ENCODE measurements at regions not wholly inside any gene's neighbourhood (a gene's known extent, or its start where the extent isn't known, plus 50 kb on each side); places are given as distances from the start of the nearest gene placed in this dataset.
"Not testable (repeated sequence)": the region's sequence is repeated elsewhere in the genome, so short reads cannot be mapped to it uniquely, and the experiment has no call there.

GRCh38 chr4:156117743-156118142 is 164.1 kb upstream of the CTSO start:
- DNase-seq (ENCODE audit: low spot score) = no peak
- TF ChIP-seq, protein P1, sequence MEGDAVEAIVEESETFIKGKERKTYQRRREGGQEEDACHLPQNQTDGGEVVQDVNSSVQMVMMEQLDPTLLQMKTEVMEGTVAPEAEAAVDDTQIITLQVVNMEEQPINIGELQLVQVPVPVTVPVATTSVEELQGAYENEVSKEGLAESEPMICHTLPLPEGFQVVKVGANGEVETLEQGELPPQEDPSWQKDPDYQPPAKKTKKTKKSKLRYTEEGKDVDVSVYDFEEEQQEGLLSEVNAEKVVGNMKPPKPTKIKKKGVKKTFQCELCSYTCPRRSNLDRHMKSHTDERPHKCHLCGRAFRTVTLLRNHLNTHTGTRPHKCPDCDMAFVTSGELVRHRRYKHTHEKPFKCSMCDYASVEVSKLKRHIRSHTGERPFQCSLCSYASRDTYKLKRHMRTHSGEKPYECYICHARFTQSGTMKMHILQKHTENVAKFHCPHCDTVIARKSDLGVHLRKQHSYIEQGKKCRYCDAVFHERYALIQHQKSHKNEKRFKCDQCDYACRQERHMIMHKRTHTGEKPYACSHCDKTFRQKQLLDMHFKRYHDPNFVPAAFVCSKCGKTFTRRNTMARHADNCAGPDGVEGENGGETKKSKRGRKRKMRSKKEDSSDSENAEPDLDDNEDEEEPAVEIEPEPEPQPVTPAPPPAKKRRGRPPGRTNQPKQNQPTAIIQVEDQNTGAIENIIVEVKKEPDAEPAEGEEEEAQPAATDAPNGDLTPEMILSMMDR (IDR thresholded peaks at IDR 0.05; ENCODE audit: borderline replicate concordance, control extremely low read depth, extremely low read depth, insufficient read depth, missing control alignments) = no peak
- in situ Hi-C loops (cut with MboI; ENCODE audit: low sequenced_read_pairs, unreplicated experiment) = no loop called here

DNA sequence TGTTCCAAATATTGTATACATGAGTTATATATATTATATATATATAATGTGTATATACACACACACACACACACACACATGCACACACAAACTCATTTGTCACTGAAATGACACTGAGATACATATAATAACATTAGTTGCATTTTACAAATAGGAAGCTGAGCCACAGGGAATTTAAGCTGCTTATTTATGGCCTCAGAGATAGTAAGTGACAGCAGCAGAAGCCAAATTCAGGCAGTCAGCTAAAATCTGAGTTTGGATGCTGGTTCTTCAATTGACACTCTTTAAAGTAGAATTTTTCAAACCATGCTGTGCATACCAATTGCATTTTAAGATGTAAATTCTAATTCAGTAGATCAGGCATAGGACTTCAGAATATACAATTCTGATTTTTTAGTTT is 163.3 kb upstream of the CTSO start:
- TF ChIP-seq, protein P1 (IDR thresholded peaks at IDR 0.05; ENCODE audit: borderline replicate concordance, control extremely low read depth, extremely low read depth, insufficient read depth, missing control alignments) = no peak
- in situ Hi-C loops (cut with MboI; ENCODE audit: low sequenced_read_pairs, unreplicated experiment) = no loop called here
- no peak for DNase-seq (ENCODE audit: low spot score)

DNA sequence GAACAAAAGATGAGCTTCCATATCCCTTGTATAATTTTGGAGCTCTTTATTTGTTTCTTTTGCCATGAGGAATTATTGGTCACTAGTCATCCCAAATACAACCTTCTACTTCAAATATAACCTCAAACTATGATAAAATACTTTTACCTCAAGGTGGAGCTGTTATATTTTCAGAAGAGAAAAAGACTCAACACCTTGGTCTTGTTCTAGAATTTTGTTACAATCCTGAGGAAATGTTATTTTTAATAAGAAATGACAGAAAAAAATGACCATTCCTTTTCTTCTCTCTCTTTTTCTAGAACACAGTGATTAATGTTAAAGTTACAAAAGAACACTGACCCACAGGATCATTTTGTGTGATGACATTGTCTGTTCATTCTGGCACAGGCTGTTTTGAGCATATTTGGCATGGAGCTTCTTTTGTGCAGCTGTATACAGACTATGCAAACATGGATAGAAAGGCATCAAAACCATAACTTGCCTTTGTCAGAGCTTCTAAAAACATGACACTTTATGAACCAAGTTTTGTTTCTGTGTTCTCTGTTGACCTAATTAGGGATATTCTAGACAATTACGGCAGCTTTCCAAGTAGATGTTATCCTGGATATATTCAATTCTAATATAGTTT is 159.6 kb upstream of the CTSO start:
- in situ Hi-C loops (cut with MboI; ENCODE audit: low sequenced_read_pairs, unreplicated experiment) = no loop called here
- peak; percentile 4 for DNase-seq (ENCODE audit: low spot score)
- TF ChIP-seq, protein P1 (IDR thresholded peaks at IDR 0.05; ENCODE audit: borderline replicate concordance, control extremely low read depth, extremely low read depth, insufficient read depth, missing control alignments) = no peak

DNA sequence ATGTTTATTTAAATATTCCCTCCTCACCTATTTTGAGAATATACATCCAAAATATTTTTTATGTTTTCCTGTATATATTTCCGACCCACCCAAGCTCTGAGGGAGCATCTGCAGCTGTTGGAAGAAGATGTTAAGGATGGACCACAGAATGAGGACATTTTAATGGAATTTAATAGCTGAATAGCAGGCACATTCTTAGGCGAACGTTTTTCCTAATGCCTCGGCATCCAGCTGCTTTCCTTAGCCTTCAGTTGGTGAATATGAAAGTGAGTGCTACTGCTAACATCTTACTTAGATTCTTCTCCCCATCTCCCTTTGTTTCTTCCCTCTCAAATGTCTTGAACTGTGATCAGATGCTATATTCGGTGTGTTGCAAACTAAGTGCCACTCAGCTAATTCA is 158.0 kb upstream of the CTSO start:
- TF ChIP-seq, protein P1 (IDR thresholded peaks at IDR 0.05; ENCODE audit: borderline replicate concordance, control extremely low read depth, extremely low read depth, insufficient read depth, missing control alignments) = no peak
- no peak for DNase-seq (ENCODE audit: low spot score)
- in situ Hi-C loops (cut with MboI; ENCODE audit: low sequenced_read_pairs, unreplicated experiment) = no loop called here

GRCh38 chr4:156109943-156110900 is 156.6 kb upstream of the CTSO start:
- DNase-seq (ENCODE audit: low spot score) = no peak
- in situ Hi-C loops (cut with MboI; ENCODE audit: low sequenced_read_pairs, unreplicated experiment) = no loop called here
- TF ChIP-seq, protein P1 (IDR thresholded peaks at IDR 0.05; ENCODE audit: borderline replicate concordance, control extremely low read depth, extremely low read depth, insufficient read depth, missing control alignments) = no peak

DNA sequence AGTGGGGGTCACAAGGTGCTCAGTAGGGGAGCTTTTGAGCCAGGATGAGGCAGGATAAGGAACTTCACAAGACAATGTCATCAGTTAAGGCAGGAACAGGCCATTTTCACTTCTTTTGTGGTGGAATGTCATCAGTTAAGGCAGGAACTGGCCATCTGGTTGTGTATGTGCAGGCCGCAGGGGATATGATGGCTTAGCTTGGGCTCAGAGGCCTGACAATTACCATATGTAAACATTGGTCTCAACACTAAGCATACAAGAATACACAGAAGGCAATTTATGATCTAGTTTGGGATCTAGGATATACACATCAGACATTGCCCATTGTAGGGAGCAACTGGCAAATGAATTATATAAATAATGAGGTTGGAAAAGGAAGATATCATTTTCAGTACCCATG is 155.4 kb upstream of the CTSO start:
- DNase-seq (ENCODE audit: low spot score); in situ Hi-C loops (cut with MboI; ENCODE audit: low sequenced_read_pairs, unreplicated experiment): not testable (repeated sequence)

- TF ChIP-seq, protein P1 (IDR thresholded peaks at IDR 0.05; ENCODE audit: borderline replicate concordance, control extremely low read depth, extremely low read depth, insufficient read depth, missing control alignments) = no peak
- in situ Hi-C loops (cut with MboI; ENCODE audit: low sequenced_read_pairs, unreplicated experiment) = no loop called here
- DNase-seq (ENCODE audit: low spot score) = no peak
Measured at GRCh38 chr4:156103311-156103710, 149.6 kb upstream of the CTSO start.
